Lung (tissue), 11 donors: ENCODE measurements at regions not wholly inside any gene's neighbourhood (a gene's known extent, or its start where the extent isn't known, plus 50 kb on each side); places are given as distances from the start of the nearest gene placed in this dataset.

Experiments used
- ATAC-seq: fragments of 200-7000 bp; cut with Tn5 transposase; one replicate; pipeline ENCODE4 v1.9.1; 2020; ENCODE audit warnings: moderate number of reproducible peaks; ENCODE audit not compliant: insufficient read depth, low FRiP score
- DNase-seq, 3 donors: peaks; one replicate each; pipeline ENCODE4 v3.0.0-alpha.2; 2013 to 2017
- H3K27ac ChIP-seq, 2 donors: one replicate each; pipeline ENCODE4 v1.5.1; 2013; ENCODE audit warnings: mild to moderate bottlenecking in 2 of 2, moderate library complexity in 2 of 2, control low read depth in 1 of 2, inconsistent platforms in 1 of 2, low read depth in 1 of 2, low read length in 1 of 2
- H3K27me3 ChIP-seq, 3 donors: one replicate each; pipeline ENCODE4 v1.5.1; 2013; ENCODE audit warnings: low read length in 2 of 3; ENCODE audit not compliant: control insufficient read depth in 3 of 3, insufficient read depth in 3 of 3
- H3K36me3 ChIP-seq, 4 donors: one replicate each; pipeline ENCODE4 v1.5.1; 2013; ENCODE audit warnings: low read length in 4 of 4, mild to moderate bottlenecking in 1 of 4, moderate library complexity in 1 of 4; ENCODE audit not compliant: control insufficient read depth in 4 of 4, insufficient read depth in 4 of 4
- H3K4me1 ChIP-seq, 5 donors: one replicate each; pipeline ENCODE4 v1.5.1; 2013; ENCODE audit warnings: low read length in 5 of 5, mild to moderate bottlenecking in 2 of 5, moderate library complexity in 1 of 5; ENCODE audit not compliant: control insufficient read depth in 5 of 5, insufficient read depth in 5 of 5
- H3K4me3 ChIP-seq: one replicate; pipeline ENCODE4 v1.5.1; 2013; ENCODE audit warnings: mild to moderate bottlenecking, control low read depth, moderate library complexity
- H3K9ac ChIP-seq, 2 donors: one replicate each; pipeline ENCODE4 v1.5.1; 2013; ENCODE audit warnings: low read length in 2 of 2, control low read depth in 1 of 2; ENCODE audit not compliant: insufficient read depth in 1 of 2
- H3K9me3 ChIP-seq, 4 donors: one replicate each; pipeline ENCODE4 v1.5.1; 2013; ENCODE audit warnings: low read length in 3 of 4, mild to moderate bottlenecking in 1 of 4, moderate library complexity in 1 of 4; ENCODE audit not compliant: control insufficient read depth in 4 of 4, insufficient read depth in 3 of 4
- CTCF ChIP-seq: IDR thresholded peaks from 2 replicates; pipeline ENCODE4 v1.5.1; 2012; ENCODE audit warnings: mild to moderate bottlenecking; ENCODE audit errors: control extremely low read depth, extremely low read depth
- WGBS, 2 donors: extraction: QIAGEN DNeasy Blood & Tissue Kit; methylation state at CpG; one replicate each; pipeline ENCODE4 v1.1.7; 2013; 5-methylcytosine and 5-hydroxymethylcytosine counted together
- donor health status: control.
- donor health status: control.
- donor health status: Bipolar disorder and iron deficiency.
- donor health status: healthy.
- donor health status: DM: yes; HTN: yes; CAD: no.

DNA sequence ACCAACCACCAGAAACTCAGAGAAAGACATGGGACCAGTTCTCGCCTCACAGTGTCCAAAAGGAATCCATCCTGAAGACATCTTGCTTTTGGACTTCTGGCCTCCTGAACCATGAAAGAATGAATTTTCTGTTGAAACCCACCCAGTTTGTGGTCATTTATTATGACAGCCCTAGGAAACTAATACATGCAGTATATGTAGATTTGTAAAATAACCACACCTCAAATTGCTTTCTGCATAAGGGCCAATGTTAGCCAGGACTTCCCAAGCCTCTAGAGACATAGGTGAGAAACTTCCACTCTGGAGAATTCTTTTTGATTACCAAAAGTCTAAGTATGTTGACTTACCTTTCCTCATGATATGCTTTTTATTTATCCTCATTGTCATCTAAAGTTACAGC is 210.5 kb upstream of the SP4 start:
- WGBS, 2 donors, result 92 to 93% methylated on average over 1 of the region's 1 CpG
- Histone ChIP-seq H3K27me3 (no peaks in the 10 kb centered on the region), H3K27ac (no peak overlapping the region), H3K4me3 (no peak overlapping the region), H3K9ac (no peak overlapping the region), H3K36me3 (no peaks in the 10 kb centered on the region), H3K4me1 (no peaks in the 10 kb centered on the region), H3K9me3 (no peaks in the 10 kb centered on the region)
- ATAC-seq (no peak), DNase-seq (no peak)
- no peak for TF ChIP-seq CTCF

DNA sequence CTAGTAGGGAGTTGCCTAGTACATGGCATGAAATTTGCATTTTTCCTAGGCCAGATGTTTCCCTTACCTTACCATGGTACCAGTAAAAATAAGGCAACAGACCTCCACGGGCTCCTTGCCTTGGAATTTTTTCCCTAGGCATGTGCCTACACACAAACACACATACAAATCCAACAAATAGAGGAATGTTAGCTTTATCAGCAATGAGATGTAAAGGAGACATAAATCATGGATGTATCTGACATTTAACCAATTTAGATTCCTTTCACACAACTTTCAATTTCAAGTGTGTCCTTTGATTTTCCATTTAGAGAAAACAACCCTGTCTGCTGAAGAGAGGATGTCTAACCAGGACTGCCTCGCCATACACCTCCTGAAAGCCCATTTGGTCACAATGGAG is 209.7 kb upstream of the SP4 start:
- no peak overlapping the region for H3K9ac ChIP-seq
- ATAC-seq (no peak), DNase-seq (no peak)
- H3K27ac ChIP-seq, result no peak overlapping the region
- H3K36me3 ChIP-seq, result no peaks in the 10 kb centered on the region
- H3K4me1 ChIP-seq, result no peaks in the 10 kb centered on the region
- no peak for TF ChIP-seq CTCF
- H3K9me3 ChIP-seq, result no peaks in the 10 kb centered on the region
- H3K27me3 ChIP-seq, result no peaks in the 10 kb centered on the region
- no peak overlapping the region for H3K4me3 ChIP-seq
- WGBS, 2 donors, result 76 to 91% methylated on average over 2 of the region's 2 CpGs

DNA sequence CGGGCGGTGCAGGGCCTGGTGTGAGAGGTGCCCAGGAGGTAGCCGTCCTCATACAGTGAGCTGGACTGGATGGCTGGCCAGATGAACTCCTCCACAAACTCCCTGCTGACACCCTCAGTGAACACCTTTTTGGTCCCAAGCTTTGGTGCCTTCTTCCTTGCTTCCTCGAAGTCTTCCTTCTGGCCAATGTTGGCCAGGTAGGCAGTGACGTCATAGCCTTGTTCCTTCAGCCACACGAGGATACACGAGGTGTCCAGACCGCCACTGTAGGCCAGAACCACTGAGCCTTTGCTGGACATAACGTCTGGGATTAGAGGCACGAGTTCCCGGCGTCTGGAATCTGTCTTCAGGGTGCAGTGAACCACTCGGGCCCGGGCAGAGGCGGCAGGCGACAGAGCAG is 206.8 kb upstream of the SP4 start:
- DNase-seq (no peak), ATAC-seq (no peak)
- Histone ChIP-seq H3K9ac (no peak overlapping the region), H3K9me3 (no peaks in the 10 kb centered on the region), H3K36me3 (no peaks in the 10 kb centered on the region), H3K27ac (no peak overlapping the region), H3K4me1 (no peaks in the 10 kb centered on the region), H3K4me3 (no peak overlapping the region), H3K27me3 (peaks cover 0 to 7% (median 0%) of the 10 kb centered on the region in 3 donors)
- 88 to 91% methylated on average over 16 of the region's 16 CpGs for WGBS, 2 donors
- TF ChIP-seq CTCF, result no peak

DNA sequence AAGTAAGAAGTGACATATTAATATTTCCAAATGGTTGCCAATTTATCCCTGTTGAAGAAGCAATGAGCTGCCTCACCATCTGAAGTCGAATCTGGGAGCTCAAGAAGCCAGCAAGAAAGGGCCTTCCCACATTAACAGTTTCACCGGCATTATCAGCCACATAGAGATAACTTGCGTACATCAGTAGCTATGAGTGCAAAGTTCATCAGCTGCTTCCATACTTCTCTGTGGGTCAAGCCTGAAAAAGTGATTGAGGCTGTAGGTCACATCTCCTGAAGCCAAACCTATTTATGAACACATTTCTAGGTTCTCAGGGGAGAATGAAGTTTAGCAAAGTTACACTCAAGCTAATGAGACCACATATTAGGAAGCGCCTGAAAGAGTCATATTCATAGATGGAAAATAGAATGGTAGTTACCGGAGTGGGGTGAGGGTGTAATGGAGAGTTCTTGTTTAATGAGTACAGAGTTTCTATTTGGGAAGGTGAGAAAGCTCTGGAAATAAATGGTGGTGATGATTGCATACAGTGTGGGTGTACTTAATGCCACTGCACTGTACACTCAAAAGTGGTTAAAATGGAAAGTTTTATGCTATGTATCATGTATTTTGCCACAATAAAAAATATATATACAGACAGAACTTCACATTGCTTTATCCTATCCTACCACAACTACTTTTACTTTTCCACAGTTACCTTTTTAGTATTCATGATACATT is 189.3 kb upstream of the SP4 start:
- 70 to 87% methylated on average over 5 of the region's 5 CpGs for WGBS, 2 donors
- peaks cover 0 to 6% (median 6%) of the 10 kb centered on the region in 3 donors for H3K27me3 ChIP-seq
- ATAC-seq (no peak), DNase-seq (no peak)
- H3K36me3 ChIP-seq, result no peaks in the 10 kb centered on the region
- no peak overlapping the region for H3K4me3 ChIP-seq
- no peaks in the 10 kb centered on the region for H3K4me1 ChIP-seq
- H3K9ac ChIP-seq, result no peak overlapping the region
- no peak for TF ChIP-seq CTCF
- H3K9me3 ChIP-seq, result no peaks in the 10 kb centered on the region
- H3K27ac ChIP-seq, result no peak overlapping the region
